ENCODE measurements at regions not wholly inside any gene's neighbourhood (a gene's known extent, or its start where the extent isn't known, plus 50 kb on each side); places are given as distances from the start of the nearest gene placed in this dataset.
"Not testable (repeated sequence)": the region's sequence is repeated elsewhere in the genome, so short reads cannot be mapped to it uniquely, and the experiment has no call there.

- H3K27ac ChIP-seq: no peak overlapping the region
These were observed 334.8 kb upstream of the RASGEF1B start for GRCh38 chr4:81806485-81806884.

GRCh38 chr4:81804849-81805248 lies 333.1 kb upstream of the RASGEF1B start:
- no peak overlapping the region for H3K4me3 ChIP-seq
- H3K27ac ChIP-seq: no peak overlapping the region

More at GRCh38 chr4:81806485-81806884, 334.8 kb upstream of the RASGEF1B start:
- H3K4me3 ChIP-seq: no peak overlapping the region

GRCh38 chr4:81802285-81802846 lies 330.7 kb upstream of the RASGEF1B start:
- no peak overlapping the region for H3K27ac ChIP-seq
- H3K4me3 ChIP-seq: no peak overlapping the region

GRCh38 chr4:81799371-81799770 lies 327.7 kb upstream of the RASGEF1B start:
- H3K4me3 ChIP-seq: no peak overlapping the region
- H3K27ac ChIP-seq: no peak overlapping the region

- no peak overlapping the region for H3K27ac ChIP-seq
- H3K4me3 ChIP-seq: no peak overlapping the region
These were observed 325.3 kb upstream of the RASGEF1B start for GRCh38 chr4:81796790-81797528.

- Histone ChIP-seq H3K27ac (no peak overlapping the region), H3K4me3 (no peak overlapping the region)
These were observed 320.8 kb upstream of the RASGEF1B start for GRCh38 chr4:81792521-81792920.

- Histone ChIP-seq H3K27ac (no peak overlapping the region), H3K4me3 (no peak overlapping the region)
These were observed 318.8 kb upstream of the RASGEF1B start for GRCh38 chr4:81790477-81790876.

GRCh38 chr4:81789741-81790399 lies 318.2 kb upstream of the RASGEF1B start:
- H3K27ac ChIP-seq: no peak overlapping the region
- H3K4me3 ChIP-seq: no peak overlapping the region

GRCh38 chr4:81789158-81789557 lies 317.5 kb upstream of the RASGEF1B start:
- H3K4me3 ChIP-seq: no peak overlapping the region
- no peak overlapping the region for H3K27ac ChIP-seq

- no peak overlapping the region for H3K27ac ChIP-seq
These were observed 315.1 kb upstream of the RASGEF1B start for GRCh38 chr4:81786766-81787165.

GRCh38 chr4:81786063-81786763 lies 314.5 kb upstream of the RASGEF1B start:
- H3K27ac ChIP-seq: no peak overlapping the region

More at GRCh38 chr4:81786766-81787165, 315.1 kb upstream of the RASGEF1B start:
- H3K4me3 ChIP-seq: no peak overlapping the region

GRCh38 chr4:81785338-81785737 lies 313.6 kb upstream of the RASGEF1B start:
- no peak overlapping the region for H3K4me3 ChIP-seq
- H3K27ac ChIP-seq: no peak overlapping the region

More at GRCh38 chr4:81786063-81786763, 314.5 kb upstream of the RASGEF1B start:
- H3K4me3 ChIP-seq: no peak overlapping the region

- Histone ChIP-seq H3K27ac (no peak overlapping the region), H3K4me3 (no peak overlapping the region)
These were observed 311.9 kb upstream of the RASGEF1B start for GRCh38 chr4:81783558-81783957.

GRCh38 chr4:81781799-81782198 lies 310.1 kb upstream of the RASGEF1B start:
- H3K27ac ChIP-seq: no peak overlapping the region
- no peak overlapping the region for H3K4me3 ChIP-seq

- not testable (repeated sequence) for H3K27ac ChIP-seq, H3K4me3 ChIP-seq
These were observed 306.0 kb upstream of the RASGEF1B start for GRCh38 chr4:81777718-81778117.

GRCh38 chr4:81776794-81777193 lies 305.1 kb upstream of the RASGEF1B start:
- no peak overlapping the region for H3K4me3 ChIP-seq
- no peak overlapping the region for H3K27ac ChIP-seq

GRCh38 chr4:81773557-81773956 lies 301.9 kb upstream of the RASGEF1B start:
- Histone ChIP-seq H3K4me3 (no peak overlapping the region), H3K27ac (no peak overlapping the region)

GRCh38 chr4:81771721-81772120 lies 300.0 kb upstream of the RASGEF1B start:
- H3K27ac ChIP-seq: no peak overlapping the region
- no peak overlapping the region for H3K4me3 ChIP-seq

GRCh38 chr4:81769244-81769643 lies 297.5 kb upstream of the RASGEF1B start:
- no peak overlapping the region for H3K27ac ChIP-seq
- no peak overlapping the region for H3K4me3 ChIP-seq

- H3K27ac ChIP-seq: no peak overlapping the region
- no peak overlapping the region for H3K4me3 ChIP-seq
These were observed 287.0 kb upstream of the RASGEF1B start for GRCh38 chr4:81758574-81759264.

All from skin epidermis (tissue), 12 donors.